Endothelial cell of umbilical vein (primary cell): ENCODE measurements at regions not wholly inside any gene's neighbourhood (a gene's known extent, or its start where the extent isn't known, plus 50 kb on each side); places are given as distances from the start of the nearest gene placed in this dataset.

Experiments used
- EZH2 ChIP-seq: IDR thresholded peaks from 2 replicates; pipeline ENCODE4 v1.6.1; 2012; ENCODE audit warnings: borderline replicate concordance, low read depth, mild to moderate bottlenecking, moderate library complexity, low read length, inconsistent platforms; ENCODE audit not compliant: severe bottlenecking
- FOS ChIP-seq: IDR thresholded peaks from 2 replicates; pipeline ENCODE4 v1.6.1; 2011; ENCODE audit warnings: mild to moderate bottlenecking, low read length, moderate library complexity, borderline replicate concordance; ENCODE audit not compliant: insufficient read depth
- GATA2 ChIP-seq: IDR thresholded peaks from 2 replicates; pipeline ENCODE4 v1.7.0; 2011; ENCODE audit warnings: low read depth, mild to moderate bottlenecking, moderate library complexity, mixed read lengths, low read length; ENCODE audit not compliant: insufficient read length, insufficient read depth
- JUN ChIP-seq: IDR thresholded peaks from 2 replicates; pipeline ENCODE4 v1.6.1; 2011; ENCODE audit warnings: borderline replicate concordance, low read depth; ENCODE audit not compliant: insufficient read length, insufficient read depth
- POLR2A ChIP-seq: IDR thresholded peaks from 2 replicates; pipeline ENCODE4 v1.6.1; 2012; ENCODE audit warnings: low read depth, mild to moderate bottlenecking, control low read depth, low read length
- POLR2AphosphoS5 ChIP-seq: IDR thresholded peaks from 2 replicates; pipeline ENCODE4 v1.6.1; 2012; ENCODE audit warnings: low read depth, mild to moderate bottlenecking, control low read depth, low read length, moderate library complexity; ENCODE audit not compliant: insufficient read depth
- TF ChIP-seq, protein P1 (sequence below), 2 donors: IDR thresholded peaks; 1 replicate in 1 of 2; 2 replicates in 1 of 2; pipeline ENCODE4 v1.5.1; 2011; ENCODE audit warnings: low read length in 2 of 2, mild to moderate bottlenecking in 2 of 2, moderate library complexity in 2 of 2, control low read depth in 1 of 2, inconsistent platforms in 1 of 2, low read depth in 1 of 2; ENCODE audit not compliant: insufficient read depth in 1 of 2; ENCODE audit errors: extremely low read depth in 1 of 2

DNA sequence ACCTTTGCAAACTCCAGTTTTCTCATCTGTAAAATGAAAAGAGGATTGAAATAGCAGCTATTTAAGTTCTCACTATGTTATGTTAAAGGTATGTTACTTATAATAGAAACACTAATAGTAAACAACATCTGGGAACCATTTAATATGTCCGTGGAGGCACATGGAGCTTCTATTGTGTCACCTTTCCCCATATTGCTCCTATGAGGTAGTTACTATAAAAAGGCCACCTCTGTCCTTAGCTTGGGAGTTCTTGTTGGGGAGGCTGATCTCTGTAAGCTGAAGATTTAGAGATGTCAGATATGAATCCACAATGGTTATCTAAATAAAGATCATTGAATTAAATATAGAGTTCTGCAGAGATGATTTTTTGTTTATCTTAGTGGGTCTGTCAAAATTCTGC lies 125.2 kb downstream of the FHIP1A start:
- no peak for TF ChIP-seq POLR2A
- TF ChIP-seq, protein P1, sequence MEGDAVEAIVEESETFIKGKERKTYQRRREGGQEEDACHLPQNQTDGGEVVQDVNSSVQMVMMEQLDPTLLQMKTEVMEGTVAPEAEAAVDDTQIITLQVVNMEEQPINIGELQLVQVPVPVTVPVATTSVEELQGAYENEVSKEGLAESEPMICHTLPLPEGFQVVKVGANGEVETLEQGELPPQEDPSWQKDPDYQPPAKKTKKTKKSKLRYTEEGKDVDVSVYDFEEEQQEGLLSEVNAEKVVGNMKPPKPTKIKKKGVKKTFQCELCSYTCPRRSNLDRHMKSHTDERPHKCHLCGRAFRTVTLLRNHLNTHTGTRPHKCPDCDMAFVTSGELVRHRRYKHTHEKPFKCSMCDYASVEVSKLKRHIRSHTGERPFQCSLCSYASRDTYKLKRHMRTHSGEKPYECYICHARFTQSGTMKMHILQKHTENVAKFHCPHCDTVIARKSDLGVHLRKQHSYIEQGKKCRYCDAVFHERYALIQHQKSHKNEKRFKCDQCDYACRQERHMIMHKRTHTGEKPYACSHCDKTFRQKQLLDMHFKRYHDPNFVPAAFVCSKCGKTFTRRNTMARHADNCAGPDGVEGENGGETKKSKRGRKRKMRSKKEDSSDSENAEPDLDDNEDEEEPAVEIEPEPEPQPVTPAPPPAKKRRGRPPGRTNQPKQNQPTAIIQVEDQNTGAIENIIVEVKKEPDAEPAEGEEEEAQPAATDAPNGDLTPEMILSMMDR (IDR thresholded peaks at IDR 0.05; ENCODE audit: extremely low read depth in 1 of 2, insufficient read depth in 1 of 2, low read depth in 1 of 2, low read length in 2 of 2): no peak
- TF ChIP-seq EZH2: no peak
- TF ChIP-seq POLR2AphosphoS5: no peak
- no peak for TF ChIP-seq GATA2
- no peak for TF ChIP-seq JUN
- TF ChIP-seq FOS: no peak
